ENCODE measurements at regions not wholly inside any gene's neighbourhood (a gene's known extent, or its start where the extent isn't known, plus 50 kb on each side); places are given as distances from the start of the nearest gene placed in this dataset.
"Not testable (repeated sequence)": the region's sequence is repeated elsewhere in the genome, so short reads cannot be mapped to it uniquely, and the experiment has no call there.

DNA sequence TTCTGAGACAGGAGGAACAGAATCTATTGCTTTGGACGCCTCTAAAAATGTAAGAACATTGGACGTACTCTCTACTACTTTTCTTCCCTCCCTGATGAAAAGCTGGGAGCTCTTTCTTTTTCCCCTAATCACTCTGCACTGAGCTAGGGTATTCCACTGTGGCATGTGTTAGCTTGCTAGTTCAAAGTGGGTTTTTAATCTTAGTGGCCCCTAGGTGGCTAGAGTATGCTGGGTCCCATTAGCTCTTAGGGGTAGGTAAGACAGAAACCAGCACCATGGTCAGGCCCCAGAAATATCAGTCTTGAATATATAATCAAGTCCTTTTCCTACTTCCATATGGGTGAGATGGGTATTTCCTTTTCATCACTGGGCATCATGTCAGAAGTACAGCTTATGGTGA is 945.2 kb upstream of the PTPRD start:
- DNase-seq = no peak

DNA sequence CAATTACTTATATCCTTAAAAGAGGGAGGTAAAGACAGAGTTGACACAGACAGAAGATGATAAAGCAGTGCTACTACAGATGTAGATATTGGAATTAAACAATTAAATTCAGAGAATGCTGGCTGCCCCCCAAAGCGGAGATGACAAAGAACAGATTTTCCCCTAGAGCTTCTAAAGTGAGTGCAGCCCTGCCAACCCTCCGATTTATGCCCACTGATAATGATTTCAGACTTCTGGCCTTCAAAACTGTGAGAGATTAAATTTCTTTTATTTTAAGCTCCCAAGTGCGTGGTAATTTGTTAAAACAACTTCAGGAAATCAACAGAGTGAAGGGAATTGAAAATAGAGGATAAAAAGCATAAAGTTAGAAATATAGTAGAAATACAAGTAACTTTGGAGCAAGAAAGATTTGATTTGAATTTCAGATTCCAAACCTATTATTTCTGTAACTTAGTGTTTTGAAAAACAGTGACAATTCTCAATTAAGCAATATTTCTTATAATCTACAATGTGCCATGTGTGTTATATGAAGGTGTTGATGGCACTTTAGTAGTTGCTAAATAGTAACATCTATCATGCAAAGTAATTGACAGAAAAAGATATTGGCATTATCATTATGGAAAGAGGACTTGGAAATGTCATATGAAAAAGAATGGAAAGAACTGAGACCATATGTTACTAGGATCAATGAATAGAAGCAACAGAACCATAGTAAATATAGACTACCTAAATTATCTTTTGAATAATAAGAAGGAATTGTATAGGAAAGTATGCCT is 946.4 kb upstream of the PTPRD start:
- DNase-seq = no peak

DNA sequence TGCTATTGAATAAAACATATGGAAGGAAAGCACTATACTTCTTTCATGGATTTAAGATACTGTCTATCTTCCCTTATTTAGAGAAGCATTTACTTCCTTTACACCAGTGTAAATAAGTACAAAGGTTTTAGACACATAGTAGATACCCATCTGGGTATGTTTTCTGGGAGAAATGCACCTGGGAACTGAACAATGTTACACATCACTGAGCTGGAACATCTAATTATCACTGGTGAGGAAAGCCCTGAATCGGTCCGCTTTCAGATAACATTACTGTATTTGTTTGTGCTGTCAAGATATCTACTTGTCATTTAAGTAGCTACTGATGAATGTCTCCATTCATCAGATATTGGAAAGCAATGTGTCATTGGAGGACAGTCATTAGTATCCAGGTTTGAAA is 964.7 kb upstream of the PTPRD start:
- DNase-seq = no peak

DNA sequence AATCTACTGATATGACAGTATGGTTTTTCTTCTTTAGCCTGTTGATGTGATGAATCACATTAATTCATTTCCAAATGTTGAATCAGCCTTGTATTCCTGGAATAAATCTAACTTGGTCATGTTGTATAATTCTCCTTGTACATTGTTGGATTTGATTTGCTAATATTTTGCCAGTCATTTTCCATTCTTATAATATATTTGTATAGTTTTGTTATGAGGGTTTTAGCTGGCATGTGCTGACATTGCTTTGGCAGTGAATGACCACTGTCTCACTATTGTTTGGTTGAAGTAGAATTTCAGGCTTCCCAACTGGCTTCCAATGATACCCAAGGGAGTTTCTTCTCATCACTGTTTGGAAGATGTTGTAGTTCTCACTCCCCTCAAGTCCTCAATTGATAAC is 983.0 kb upstream of the PTPRD start:
- peak; percentile 18 for DNase-seq

DNA sequence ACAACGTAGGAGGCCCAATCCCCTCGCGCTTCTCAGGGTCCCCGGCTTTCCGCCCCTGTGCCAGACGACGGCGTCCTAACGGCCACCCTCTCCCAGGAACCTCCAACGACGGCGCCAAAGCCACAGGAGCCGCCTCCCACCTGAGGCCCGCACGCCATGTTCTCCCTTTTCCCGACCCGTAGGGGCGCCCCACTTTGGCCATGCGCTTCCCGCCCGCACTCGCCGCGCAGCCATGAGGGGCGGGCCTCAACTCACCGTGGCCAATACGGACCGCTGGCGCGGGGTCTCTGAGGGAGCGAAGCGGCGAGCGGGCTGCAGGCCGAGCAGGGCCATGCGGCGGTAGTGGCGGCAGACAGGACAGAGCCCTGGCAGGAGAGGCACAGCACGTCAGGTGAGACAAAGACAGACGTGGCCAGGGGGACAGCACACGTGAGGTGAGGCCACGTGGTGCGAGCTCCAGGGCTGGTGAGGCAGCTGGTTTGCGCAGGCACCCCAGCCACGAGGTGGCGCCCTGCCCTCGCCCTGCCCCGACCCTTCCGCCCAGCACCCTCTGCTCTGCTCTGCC is 1005.5 kb upstream of the PTPRD start:
- DNase-seq = no peak

DNA sequence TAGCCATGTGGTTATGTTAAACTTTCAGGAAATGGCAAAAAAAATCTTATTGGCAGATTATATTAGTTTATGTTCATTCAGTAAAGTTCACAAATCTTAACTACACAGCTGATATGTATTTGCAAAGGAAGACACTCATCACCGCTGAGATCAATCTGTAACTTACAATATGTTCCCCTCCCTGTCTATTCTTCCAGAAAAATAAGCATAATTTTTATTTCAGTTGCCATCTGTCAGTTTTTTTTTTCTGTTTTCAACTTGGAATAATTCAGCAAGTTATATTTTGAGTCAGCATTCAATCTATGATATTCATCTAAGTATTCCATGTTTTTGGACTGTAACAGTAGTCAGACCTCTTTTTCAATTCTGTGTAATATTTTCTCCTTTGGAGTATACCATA is 1019.9 kb upstream of the PTPRD start:
- DNase-seq = no peak

DNA sequence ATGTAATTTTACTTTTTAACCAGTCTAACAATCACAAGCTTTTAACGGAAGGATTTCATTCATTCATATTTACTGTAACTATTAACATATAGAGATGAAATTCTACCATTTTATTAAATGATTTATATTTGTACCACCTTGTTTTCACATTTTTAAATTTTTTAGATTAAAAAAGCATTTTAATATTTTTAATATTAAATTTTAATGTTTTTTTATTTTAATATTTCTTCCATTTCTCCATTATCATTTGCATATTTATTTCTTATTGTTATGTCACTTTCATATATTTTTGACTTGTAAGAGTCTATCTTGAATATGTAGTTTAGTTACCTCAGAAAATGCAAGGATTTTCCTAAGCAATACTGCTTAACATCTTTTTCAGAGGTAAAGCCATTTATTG is 1034.0 kb upstream of the PTPRD start:
- no peak for DNase-seq

DNA sequence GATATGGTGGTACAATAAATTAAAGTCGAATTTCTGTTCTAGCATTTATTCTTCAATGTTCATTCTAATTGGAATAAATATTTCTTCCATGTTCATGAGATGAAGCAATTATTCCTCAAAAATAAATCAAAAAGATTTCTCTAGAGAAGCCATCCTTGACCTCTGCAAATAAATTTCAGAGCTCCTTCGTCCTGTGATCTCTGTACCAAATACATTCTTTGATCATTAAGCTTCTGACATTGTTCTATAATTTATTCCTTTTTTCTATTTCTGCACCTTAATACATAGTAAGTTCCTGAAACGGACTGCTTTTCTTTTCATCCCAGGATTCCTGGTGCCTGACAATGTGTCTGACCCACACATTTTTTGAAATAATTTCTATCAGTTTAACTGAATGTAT is 1039.3 kb upstream of the TYRP1 start:
- DNase-seq = no peak

DNA sequence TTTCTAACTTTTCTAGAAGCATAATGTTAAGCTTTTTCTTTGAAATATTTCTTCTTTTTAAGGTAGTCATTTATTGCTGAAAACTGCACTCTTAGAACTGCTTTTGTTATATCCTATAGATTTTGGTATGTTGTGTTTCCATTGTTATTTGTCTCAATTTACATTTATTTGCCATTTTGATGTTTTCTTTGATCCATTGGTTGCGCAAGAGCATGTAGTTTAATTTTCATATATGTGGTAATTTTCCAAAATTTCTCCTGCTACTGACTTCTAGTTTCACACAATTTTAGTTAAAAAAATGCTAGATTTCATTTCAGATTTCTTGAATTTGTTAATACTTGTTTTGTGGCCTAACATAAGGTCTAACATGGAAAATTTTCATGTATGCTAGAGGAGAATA is 1029.3 kb upstream of the TYRP1 start:
- DNase-seq = no peak

DNA sequence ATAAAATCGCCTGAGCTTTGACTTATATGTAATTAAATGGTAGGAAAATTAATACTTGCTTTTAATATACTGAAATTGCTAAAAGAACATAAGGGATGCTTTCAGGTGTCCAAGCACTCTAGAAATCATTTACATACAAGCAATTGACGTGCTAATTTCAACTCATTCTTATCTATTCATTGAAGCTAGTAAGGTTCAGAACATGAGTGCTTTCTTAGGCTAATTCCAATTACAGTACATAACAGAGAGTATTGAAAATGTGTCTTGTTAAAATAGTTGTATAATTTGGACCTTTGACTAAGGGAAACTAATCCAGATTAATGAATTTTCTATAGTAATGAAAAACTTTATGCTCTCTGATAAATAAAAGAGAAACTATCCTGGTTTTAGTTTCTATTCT is 1016.4 kb upstream of the TYRP1 start:
- DNase-seq = no peak

DNA sequence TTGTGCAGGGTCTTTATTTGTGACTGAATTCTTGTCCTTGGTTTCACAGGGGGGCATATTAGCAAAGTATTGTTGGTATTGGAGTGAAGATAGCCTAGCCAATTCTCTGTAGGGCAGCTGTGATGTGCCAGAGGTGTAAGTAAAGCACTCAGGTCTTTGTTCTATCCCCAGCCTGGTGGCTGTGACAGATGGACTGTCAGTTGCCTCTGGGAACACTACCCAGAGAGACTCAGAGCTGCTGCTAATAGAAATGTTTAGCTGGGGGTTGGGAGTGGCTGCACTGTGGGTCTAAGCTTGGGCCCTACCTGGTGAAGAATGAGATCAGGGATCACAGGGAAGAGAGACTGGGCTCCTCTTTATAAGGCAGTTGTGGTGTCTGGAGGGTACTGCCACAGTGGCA is 1006.5 kb upstream of the TYRP1 start:
- no peak for DNase-seq

DNA sequence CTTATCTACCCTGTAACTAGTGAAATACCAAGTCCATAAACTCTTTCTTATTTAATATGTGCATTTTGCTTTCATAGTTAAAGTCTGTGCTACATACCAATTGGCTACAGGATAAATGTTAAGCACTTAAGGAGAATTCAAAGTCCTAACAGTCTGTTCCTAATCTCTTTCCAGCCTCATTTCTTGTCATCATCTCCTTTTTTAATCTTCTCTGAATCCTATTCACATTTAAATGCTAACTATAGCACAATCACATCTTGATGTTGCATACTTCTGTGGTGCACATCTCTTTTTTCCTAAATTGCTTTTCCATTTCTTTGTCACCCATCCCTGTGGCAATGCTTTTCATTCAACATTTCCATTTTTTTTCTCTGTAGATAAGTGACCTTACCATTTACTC is 996.1 kb upstream of the TYRP1 start:
- DNase-seq = no peak

DNA sequence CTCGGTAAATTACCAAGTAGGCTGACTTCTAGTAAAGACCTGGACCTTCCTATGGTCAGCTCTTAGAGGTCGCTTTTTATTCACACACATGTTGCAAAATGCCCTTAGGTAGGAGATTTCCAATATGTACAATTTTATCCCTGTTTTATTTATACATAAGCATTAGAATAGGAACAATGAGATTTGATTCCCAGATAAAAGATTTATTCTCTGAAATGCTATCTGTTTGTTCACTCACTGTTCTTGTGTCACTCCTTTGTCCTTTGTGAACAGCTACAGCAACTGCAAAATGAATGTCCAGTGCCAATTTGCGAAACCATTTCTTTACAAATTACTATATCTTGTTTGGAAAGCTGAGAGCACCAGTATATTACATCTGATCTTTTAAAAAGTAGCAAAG is 991.5 kb upstream of the TYRP1 start:
- DNase-seq = no peak

DNA sequence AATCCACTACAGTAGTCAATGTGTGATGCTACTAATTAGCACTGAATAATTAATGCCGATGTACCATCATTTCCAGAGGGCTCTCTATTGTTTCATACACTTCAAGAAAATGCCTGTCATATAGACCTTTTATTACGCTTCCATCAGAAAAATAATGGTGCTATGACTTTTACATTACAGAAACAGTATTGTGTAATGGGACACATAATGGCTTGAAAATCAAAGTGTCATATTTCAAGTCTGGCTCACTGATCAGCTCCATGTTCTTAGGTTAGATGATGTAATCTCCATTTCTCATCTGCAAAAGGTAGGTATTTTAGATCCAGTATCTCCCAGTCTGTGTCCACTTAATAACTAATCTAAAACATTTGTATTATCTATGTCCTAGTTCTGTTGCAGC is 990.6 kb upstream of the TYRP1 start:
- DNase-seq = no peak

DNA sequence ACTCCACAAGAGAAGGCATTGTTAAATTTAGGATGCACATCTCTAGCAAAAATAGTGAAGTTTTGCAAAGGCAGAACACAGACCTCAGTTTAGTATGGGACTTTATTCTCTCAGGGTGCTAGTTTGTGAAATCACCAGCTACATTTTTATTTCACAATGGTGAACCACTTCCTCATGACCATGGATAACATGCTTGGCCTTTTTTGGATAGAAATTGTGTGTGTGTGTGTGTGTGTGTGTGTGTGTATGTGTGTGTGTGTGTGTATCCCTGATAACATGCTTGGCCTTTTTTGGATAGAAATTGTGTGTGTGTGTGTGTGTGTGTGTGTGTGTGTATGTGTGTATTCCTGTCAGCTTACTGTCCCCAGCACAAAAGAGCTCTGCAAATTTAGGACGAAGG is 989.0 kb upstream of the TYRP1 start:
- not testable (repeated sequence) for DNase-seq

DNA sequence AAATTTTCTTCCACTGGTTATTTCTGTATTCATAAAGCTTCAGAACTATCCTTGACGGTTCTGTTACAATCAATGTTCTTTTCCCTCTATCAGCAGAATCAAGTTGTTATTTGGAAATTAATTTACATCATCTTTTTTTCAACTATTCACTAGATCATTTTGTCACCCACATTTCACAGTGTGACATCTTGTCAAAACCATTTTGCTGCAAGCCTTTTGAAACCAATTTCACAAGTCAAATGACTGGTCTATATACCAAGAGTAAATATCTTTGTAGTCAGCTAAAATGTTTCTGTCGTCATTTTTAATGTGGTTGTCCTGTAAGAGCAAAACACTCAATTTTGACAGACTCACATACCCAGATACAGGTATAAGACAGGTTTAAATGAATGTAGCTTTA is 984.3 kb upstream of the TYRP1 start:
- no peak for DNase-seq

DNA sequence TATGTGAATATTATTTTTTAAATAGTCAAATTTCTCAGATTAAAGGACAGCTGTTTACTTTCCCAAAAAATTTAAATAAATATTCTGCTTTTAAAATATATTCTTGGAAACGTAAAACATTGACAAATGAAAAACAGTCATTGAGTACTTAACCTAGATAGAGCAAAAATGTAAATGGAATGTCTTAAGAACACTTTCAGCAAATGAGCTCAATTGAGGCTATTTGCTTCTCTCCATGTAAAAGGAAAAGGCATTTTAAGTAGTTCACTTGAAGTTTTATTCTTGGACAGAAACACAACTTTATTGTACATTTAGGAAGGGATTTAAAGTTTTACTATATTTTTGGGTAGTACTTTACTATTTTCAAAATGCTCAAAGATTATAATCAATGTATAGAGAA is 983.6 kb upstream of the TYRP1 start:
- no peak for DNase-seq

DNA sequence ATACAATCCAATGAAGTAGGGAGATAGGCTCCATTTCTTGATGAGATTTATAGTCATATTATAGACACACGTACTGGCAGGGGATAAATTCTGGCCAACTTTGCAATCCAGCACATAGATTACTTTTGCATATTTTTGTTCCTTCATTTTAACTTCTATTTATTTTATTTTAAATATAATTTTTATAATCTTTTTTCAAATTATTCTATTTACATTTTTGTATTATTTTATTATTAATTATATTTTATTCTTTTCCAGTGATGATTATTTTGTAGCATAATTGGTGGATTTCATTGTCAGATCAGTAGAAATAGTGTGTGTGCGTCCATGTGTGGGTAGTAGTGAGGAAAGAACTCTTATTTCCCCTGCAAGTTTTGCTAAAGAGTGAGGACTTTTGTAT is 980.1 kb upstream of the TYRP1 start:
- DNase-seq = no peak

DNA sequence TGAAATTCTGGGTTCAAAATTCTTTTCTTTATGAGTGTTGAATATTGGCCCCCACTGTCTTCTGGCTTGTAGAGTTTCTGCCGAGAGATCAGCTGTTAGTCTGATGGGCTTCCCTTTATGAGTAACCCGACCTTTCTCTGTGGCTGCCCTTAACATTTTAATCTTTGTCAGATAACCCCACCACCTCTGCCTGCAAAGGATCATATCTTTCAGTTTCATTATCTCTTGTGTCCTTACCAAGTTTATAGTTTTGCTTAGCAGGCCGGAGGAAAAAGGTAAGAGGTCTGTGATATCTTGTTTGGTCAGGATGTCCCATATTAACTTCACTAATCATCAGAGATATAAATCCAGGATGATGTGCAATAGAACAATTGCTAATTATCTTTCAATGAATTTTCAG is 970.2 kb upstream of the TYRP1 start:
- DNase-seq = no peak

DNA sequence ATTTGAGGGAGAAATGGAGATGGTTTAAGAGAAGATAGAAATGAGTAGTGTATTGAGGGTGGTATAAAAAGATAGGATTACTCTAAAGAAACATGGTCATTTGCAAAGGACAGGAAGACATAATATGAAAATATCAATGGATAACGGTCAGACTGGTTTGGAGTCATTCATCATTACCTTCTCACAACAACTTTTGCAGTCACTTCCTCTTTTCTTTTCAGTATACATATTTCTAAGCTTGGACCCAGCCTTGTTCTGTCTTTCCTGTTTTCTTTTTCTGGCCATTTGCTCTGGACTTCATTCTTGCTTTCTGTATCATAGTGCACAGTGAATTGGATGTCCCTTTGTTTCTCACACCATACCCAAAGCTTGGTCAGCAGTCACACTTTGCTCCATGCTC is 966.5 kb upstream of the TYRP1 start:
- DNase-seq = no peak

DNA sequence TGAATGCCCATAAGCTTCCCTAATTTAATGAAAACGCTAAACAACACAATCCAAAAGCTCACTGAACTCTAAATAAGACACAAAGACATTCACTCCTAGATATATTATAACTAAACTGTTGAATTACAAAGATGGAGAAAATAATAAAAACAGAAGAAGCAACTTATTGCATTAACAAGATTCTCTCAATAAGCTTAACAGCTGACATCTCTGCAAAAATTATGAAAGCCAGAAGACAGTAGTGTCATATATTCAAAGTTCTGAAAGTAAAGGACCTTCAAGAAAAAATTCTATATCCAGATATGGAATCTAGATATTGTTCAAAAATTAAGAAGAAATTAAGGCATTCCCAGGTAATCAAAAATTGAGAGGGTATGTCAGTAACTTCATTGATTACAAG is 957.8 kb upstream of the TYRP1 start:
- DNase-seq = no peak

DNA sequence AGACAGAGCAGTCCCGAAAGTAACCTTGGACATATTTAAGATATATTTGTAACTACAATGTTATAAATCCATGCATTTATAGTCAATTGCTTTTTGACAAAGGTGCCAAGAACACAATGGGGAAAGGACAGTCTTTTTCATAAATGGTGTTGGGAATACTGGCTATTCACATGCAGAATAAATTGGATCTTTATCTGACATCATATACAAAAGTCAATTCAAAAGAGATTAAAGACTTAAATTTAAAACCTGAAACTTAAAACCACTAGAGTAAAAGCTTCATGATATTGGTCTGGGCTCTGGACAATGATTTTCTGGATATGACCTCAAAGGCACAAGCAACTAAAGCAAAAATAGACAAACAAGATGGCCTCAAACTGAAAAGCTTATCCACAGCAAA is 950.7 kb upstream of the TYRP1 start:
- no peak for DNase-seq

DNA sequence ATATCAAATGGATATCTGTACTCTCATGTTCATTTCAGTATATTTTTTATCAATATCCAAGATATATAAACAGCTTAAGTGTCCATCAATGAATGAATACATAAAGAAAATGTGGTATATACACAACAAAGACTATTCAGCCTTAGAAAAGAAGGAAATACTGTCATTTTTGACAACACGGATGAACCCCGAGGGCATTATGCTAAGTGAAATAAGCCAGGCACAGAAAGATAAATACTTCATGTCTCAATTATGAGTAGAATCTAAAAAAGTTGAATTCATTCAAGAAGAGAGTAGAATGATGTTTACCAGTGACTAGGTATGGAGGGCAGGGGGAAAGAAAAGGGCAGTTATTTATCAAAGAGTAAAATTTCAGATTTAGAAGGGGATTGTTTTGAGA is 949.8 kb upstream of the TYRP1 start:
- no peak for DNase-seq

DNA sequence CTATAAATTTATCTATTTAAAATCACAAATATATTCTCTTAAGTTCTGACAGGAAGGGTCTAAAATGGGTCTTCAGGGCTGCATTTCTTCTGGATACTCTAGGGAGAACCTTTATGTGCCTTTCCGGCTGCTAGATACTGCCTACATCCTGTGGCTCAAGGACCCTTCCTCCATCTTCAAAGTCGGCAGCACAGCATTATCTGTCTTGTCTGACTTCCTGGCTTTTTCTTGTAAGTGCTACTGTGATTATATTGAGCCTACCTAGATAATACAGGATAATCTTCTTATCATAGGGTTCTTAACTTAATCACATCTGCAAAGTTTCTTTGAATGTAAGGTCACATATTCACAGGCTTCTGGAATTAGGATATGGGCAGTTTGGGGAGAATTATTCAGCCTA is 943.8 kb upstream of the TYRP1 start:
- DNase-seq = no peak

DNA sequence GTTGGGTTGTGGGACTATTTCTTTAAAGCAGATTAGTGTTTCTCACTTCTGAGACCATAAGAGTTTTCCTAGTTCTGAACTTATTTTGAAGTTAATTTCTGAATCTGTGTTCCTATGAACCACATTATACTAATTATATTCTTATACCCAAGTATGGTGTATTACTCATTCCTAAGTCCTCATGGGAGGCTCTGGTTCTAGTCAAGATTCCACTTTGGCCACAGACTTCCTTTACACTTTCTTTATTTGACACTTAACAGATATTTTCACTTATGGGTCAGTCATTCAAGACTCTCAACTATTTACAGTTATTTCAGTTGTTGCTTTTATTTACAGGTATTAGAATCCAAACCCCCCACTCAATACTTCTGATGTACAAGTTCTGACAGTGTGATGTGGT is 937.2 kb upstream of the TYRP1 start:
- DNase-seq = no peak

Measured in femur (tissue), 1 donor.